Liver (tissue), 8 donors: ENCODE measurements at regions not wholly inside any gene's neighbourhood (a gene's known extent, or its start where the extent isn't known, plus 50 kb on each side); places are given as distances from the start of the nearest gene placed in this dataset.

ENCODE experiments used
- DNase-seq: peaks from one replicate; pipeline ENCODE4 v3.0.0-alpha.2; 2017; ENCODE audit warnings: low spot score
- H3K27ac ChIP-seq, 2 donors: one replicate each; pipeline ENCODE4 v1.7.0; 2013; ENCODE audit warnings: inconsistent platforms in 2 of 2, low read length in 2 of 2, control low read depth in 1 of 2, low read depth in 1 of 2, mild to moderate bottlenecking in 1 of 2
- H3K27me3 ChIP-seq, 4 donors: one replicate each; pipeline versions ENCODE4 v1.6.1 to v1.7.0; 2013; ENCODE audit warnings: low read length in 3 of 4, inconsistent platforms in 1 of 4, mild to moderate bottlenecking in 1 of 4, moderate library complexity in 1 of 4; ENCODE audit not compliant: control insufficient read depth in 4 of 4, insufficient read depth in 4 of 4
- H3K36me3 ChIP-seq, 4 donors: one replicate each; pipeline versions ENCODE4 v1.6.1 to v1.7.0; 2013; ENCODE audit warnings: low read length in 3 of 4, mild to moderate bottlenecking in 3 of 4, low read depth in 1 of 4, moderate library complexity in 1 of 4; ENCODE audit not compliant: control insufficient read depth in 4 of 4, insufficient read depth in 3 of 4
- H3K4me1 ChIP-seq, 4 donors: one replicate each; pipeline versions ENCODE4 v1.6.1 to v1.7.0; 2013; ENCODE audit warnings: low read length in 3 of 4, mild to moderate bottlenecking in 3 of 4, moderate library complexity in 1 of 4; ENCODE audit not compliant: control insufficient read depth in 4 of 4, insufficient read depth in 4 of 4
- H3K4me3 ChIP-seq, 3 donors: one replicate each; pipeline versions ENCODE4 v1.6.1 to v1.7.0; 2013; ENCODE audit warnings: low read length in 3 of 3, control low read depth in 1 of 3, low read depth in 1 of 3, mild to moderate bottlenecking in 1 of 3
- H3K9ac ChIP-seq, 2 donors: one replicate each; pipeline ENCODE4 v1.7.0; 2013; ENCODE audit warnings: low read length in 2 of 2, mild to moderate bottlenecking in 2 of 2, moderate library complexity in 2 of 2, control low read depth in 1 of 2, low read depth in 1 of 2
- H3K9me3 ChIP-seq, 4 donors: one replicate each; pipeline versions ENCODE4 v1.6.1 to v1.7.0; 2013; ENCODE audit warnings: low read length in 3 of 4; ENCODE audit not compliant: control insufficient read depth in 4 of 4
- EGR1 ChIP-seq, 2 donors: IDR thresholded peaks; 2 replicates each; pipeline ENCODE4 v1.6.1; 2016 to 2018; ENCODE audit warnings: antibody characterized with exemption in 2 of 2, low read depth in 2 of 2
- FOXA1 ChIP-seq: IDR thresholded peaks from 2 replicates; pipeline ENCODE4 v1.6.1; 2016; ENCODE audit warnings: antibody characterized with exemption
- FOXA2 ChIP-seq: IDR thresholded peaks from 2 replicates; pipeline ENCODE4 v1.6.1; 2016; ENCODE audit warnings: antibody characterized with exemption
- GABPA ChIP-seq, 2 donors: IDR thresholded peaks in 1 of 2; conservative IDR thresholded peaks in 1 of 2; 2 replicates each; pipeline ENCODE4 v1.6.1; 2016; ENCODE audit warnings: antibody characterized with exemption in 2 of 2, mild to moderate bottlenecking in 1 of 2, moderate library complexity in 1 of 2
- HNF4A ChIP-seq, 2 donors: conservative IDR thresholded peaks; 2 replicates each; pipeline ENCODE4 v1.6.1; 2016; ENCODE audit warnings: antibody characterized with exemption in 2 of 2, mild to moderate bottlenecking in 2 of 2
- HNF4G ChIP-seq: IDR thresholded peaks from 2 replicates; pipeline ENCODE4 v1.6.1; 2016; ENCODE audit warnings: antibody characterized with exemption
- JUND ChIP-seq, 2 donors: IDR thresholded peaks; 2 replicates each; pipeline ENCODE4 v1.6.1; 2016; ENCODE audit warnings: antibody characterized with exemption in 2 of 2
- NR2F2 ChIP-seq: IDR thresholded peaks from 2 replicates; pipeline ENCODE4 v1.6.1; 2016; ENCODE audit warnings: antibody characterized with exemption
- RAD21 ChIP-seq, 2 donors: IDR thresholded peaks; 2 replicates each; pipeline ENCODE4 v1.6.1; 2016; ENCODE audit warnings: antibody characterized with exemption in 2 of 2, mild to moderate bottlenecking in 2 of 2
- RXRA ChIP-seq, 2 donors: IDR thresholded peaks; 2 replicates each; pipeline ENCODE4 v1.6.1; 2017 to 2018; ENCODE audit warnings: antibody characterized with exemption in 2 of 2, mild to moderate bottlenecking in 1 of 2
- SP1 ChIP-seq: IDR thresholded peaks from 2 replicates; pipeline ENCODE4 v1.6.1; 2018; ENCODE audit warnings: antibody characterized with exemption, mild to moderate bottlenecking
- TAF1 ChIP-seq: conservative IDR thresholded peaks from 2 replicates; pipeline ENCODE4 v1.6.1; 2016; ENCODE audit warnings: antibody characterized with exemption, mild to moderate bottlenecking
- YY1 ChIP-seq: IDR thresholded peaks from 2 replicates; pipeline ENCODE4 v1.6.1; 2016; ENCODE audit warnings: antibody characterized with exemption, mild to moderate bottlenecking
- WGBS: extraction: QIAGEN DNeasy Blood & Tissue Kit; methylation state at CpG from one replicate; pipeline ENCODE4 v1.1.7; 2013; 5-methylcytosine and 5-hydroxymethylcytosine counted together
- TF ChIP-seq, protein P1 (sequence below): IDR thresholded peaks from 2 replicates; pipeline ENCODE4 v1.6.1; 2016; ENCODE audit warnings: antibody characterized with exemption
- TF ChIP-seq, protein P2 (sequence below): IDR thresholded peaks from 2 replicates; pipeline ENCODE4 v1.6.1; 2016; ENCODE audit warnings: antibody characterized with exemption
- TF ChIP-seq, protein P3 (sequence below): IDR thresholded peaks from 2 replicates; pipeline ENCODE4 v1.6.1; 2016; ENCODE audit warnings: antibody characterized with exemption, mild to moderate bottlenecking
- TF ChIP-seq, protein P4 (sequence below): IDR thresholded peaks from 2 replicates; pipeline ENCODE4 v1.6.1; 2016; ENCODE audit warnings: antibody characterized with exemption
- TF ChIP-seq, protein P5 (sequence below): fragments of 150-350 bp; IDR thresholded peaks from 2 replicates; pipeline ENCODE4 v1.5.1; 2017; ENCODE audit warnings: improper control_type of control experiment, low read depth, low read length; ENCODE audit not compliant: missing input control
- donor health status: healthy.
- donor health status: healthy.
- donor health status: healthy.
- donor health status: healthy.
- donor health status: healthy.

DNA sequence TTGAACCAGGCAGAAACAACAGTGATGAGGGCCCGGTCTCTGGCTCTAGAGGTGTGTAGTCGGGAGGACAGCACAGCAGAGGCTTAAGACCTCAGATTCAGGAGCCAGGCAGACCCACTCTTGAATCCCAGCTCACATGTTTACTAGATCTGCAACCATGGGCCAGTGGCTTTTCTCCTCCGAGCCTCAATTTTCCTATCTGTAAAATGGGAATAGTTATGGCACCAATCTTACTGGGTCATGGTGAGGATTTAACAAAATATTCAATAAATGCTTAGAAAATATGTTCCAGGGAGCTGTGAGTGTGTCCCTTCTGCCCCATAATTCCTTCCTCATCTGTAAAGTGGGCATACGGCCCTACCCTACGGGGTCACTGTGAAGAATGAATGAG lies 506.9 kb downstream of the SHQ1 start:
- Histone ChIP-seq H3K36me3 (no peaks in the 10 kb centered on the region), H3K27me3 (no peaks in the 10 kb centered on the region), H3K27ac (no peak overlapping the region), H3K4me1 (peaks cover 0 to 3% (median 0%) of the 10 kb centered on the region in 4 donors), H3K9ac (no peak overlapping the region), H3K4me3 (no peak overlapping the region), H3K9me3 (no peaks in the 10 kb centered on the region)
- TF ChIP-seq FOXA1 (no peak), RXRA (IDR thresholded peaks at IDR 0.05) (no peak), HNF4G (no peak), FOXA2 (no peak)
- TF ChIP-seq, protein P1, sequence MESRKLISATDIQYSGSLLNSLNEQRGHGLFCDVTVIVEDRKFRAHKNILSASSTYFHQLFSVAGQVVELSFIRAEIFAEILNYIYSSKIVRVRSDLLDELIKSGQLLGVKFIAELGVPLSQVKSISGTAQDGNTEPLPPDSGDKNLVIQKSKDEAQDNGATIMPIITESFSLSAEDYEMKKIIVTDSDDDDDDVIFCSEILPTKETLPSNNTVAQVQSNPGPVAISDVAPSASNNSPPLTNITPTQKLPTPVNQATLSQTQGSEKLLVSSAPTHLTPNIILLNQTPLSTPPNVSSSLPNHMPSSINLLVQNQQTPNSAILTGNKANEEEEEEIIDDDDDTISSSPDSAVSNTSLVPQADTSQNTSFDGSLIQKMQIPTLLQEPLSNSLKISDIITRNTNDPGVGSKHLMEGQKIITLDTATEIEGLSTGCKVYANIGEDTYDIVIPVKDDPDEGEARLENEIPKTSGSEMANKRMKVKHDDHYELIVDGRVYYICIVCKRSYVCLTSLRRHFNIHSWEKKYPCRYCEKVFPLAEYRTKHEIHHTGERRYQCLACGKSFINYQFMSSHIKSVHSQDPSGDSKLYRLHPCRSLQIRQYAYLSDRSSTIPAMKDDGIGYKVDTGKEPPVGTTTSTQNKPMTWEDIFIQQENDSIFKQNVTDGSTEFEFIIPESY: no peak
- TF ChIP-seq, protein P2, sequence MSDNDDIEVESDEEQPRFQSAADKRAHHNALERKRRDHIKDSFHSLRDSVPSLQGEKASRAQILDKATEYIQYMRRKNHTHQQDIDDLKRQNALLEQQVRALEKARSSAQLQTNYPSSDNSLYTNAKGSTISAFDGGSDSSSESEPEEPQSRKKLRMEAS: no peak
- DNase-seq: no peak
- WGBS: 97% methylated on average over 5 of the region's 5 CpGs

DNA sequence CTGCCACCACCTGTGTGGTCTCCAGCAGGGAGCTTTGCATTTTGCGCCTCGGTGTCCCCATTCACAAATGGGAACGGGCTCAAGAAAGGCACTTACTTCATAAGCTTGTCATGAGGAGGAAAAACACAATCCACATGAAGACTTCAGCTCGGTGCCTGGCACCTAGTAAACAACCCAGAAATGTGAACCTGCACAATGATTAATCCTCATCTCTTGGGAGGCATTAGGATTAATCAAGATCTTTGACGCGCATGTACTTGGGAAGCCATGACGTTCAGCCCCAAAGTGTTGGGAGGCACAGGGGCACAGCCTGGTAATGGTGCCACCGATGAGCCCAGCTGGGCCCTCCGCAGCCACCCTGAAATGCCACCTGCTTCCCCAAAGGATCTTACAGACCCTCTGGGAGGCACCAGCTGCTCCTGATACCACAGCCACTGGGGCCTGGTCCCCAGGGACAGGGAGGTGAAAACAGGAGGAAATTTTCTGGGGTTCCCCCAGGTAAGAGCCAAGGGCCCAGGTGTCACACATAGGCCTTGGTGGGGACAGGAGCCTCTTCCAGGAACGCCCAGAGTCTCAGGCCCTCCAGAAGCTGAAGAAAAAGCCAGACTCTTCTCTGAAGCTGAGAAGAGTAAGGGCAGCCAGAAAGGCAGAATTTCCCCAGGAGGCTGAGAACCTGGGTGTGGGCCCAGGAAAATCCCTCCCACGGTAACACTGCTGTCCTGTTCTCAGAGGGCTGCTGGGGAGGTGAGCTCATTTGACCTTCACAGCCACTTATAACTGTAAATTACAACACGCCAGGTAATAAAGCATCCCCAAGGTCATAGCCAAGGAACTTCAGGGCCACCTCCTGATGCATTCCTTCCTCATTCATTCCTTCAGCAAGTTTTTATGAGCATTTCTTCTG lies 507.5 kb downstream of the SHQ1 start:
- Histone ChIP-seq H3K4me1 (peaks cover 0 to 3% (median 0%) of the 10 kb centered on the region in 4 donors), H3K27ac (no peak overlapping the region), H3K9me3 (no peaks in the 10 kb centered on the region), H3K9ac (no peak overlapping the region), H3K27me3 (no peaks in the 10 kb centered on the region), H3K4me3 (no peak overlapping the region), H3K36me3 (no peaks in the 10 kb centered on the region)
- no peak for DNase-seq
- WGBS: 95% methylated on average over 12 of the region's 12 CpGs
- TF ChIP-seq, protein P3, sequence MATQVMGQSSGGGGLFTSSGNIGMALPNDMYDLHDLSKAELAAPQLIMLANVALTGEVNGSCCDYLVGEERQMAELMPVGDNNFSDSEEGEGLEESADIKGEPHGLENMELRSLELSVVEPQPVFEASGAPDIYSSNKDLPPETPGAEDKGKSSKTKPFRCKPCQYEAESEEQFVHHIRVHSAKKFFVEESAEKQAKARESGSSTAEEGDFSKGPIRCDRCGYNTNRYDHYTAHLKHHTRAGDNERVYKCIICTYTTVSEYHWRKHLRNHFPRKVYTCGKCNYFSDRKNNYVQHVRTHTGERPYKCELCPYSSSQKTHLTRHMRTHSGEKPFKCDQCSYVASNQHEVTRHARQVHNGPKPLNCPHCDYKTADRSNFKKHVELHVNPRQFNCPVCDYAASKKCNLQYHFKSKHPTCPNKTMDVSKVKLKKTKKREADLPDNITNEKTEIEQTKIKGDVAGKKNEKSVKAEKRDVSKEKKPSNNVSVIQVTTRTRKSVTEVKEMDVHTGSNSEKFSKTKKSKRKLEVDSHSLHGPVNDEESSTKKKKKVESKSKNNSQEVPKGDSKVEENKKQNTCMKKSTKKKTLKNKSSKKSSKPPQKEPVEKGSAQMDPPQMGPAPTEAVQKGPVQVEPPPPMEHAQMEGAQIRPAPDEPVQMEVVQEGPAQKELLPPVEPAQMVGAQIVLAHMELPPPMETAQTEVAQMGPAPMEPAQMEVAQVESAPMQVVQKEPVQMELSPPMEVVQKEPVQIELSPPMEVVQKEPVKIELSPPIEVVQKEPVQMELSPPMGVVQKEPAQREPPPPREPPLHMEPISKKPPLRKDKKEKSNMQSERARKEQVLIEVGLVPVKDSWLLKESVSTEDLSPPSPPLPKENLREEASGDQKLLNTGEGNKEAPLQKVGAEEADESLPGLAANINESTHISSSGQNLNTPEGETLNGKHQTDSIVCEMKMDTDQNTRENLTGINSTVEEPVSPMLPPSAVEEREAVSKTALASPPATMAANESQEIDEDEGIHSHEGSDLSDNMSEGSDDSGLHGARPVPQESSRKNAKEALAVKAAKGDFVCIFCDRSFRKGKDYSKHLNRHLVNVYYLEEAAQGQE: no peak
- TF ChIP-seq FOXA1: no peak
- no peak for TF ChIP-seq YY1
- TF ChIP-seq SP1: no peak
- no peak for TF ChIP-seq GABPA (IDR thresholded peaks at IDR 0.05 in 1 of 2, conservative IDR thresholded peaks at IDR 0.05 in 1 of 2)
- no peak for TF ChIP-seq RAD21 (IDR thresholded peaks at IDR 0.05)
- TF ChIP-seq FOXA2: no peak
- TF ChIP-seq, protein P4, sequence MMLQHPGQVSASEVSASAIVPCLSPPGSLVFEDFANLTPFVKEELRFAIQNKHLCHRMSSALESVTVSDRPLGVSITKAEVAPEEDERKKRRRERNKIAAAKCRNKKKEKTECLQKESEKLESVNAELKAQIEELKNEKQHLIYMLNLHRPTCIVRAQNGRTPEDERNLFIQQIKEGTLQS: no peak
- TF ChIP-seq, protein P2: no peak
- TF ChIP-seq, protein P5, sequence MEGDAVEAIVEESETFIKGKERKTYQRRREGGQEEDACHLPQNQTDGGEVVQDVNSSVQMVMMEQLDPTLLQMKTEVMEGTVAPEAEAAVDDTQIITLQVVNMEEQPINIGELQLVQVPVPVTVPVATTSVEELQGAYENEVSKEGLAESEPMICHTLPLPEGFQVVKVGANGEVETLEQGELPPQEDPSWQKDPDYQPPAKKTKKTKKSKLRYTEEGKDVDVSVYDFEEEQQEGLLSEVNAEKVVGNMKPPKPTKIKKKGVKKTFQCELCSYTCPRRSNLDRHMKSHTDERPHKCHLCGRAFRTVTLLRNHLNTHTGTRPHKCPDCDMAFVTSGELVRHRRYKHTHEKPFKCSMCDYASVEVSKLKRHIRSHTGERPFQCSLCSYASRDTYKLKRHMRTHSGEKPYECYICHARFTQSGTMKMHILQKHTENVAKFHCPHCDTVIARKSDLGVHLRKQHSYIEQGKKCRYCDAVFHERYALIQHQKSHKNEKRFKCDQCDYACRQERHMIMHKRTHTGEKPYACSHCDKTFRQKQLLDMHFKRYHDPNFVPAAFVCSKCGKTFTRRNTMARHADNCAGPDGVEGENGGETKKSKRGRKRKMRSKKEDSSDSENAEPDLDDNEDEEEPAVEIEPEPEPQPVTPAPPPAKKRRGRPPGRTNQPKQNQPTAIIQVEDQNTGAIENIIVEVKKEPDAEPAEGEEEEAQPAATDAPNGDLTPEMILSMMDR: no peak
- TF ChIP-seq TAF1: no peak
- TF ChIP-seq JUND (IDR thresholded peaks at IDR 0.05): no peak
- no peak for TF ChIP-seq NR2F2
- TF ChIP-seq EGR1 (IDR thresholded peaks at IDR 0.05; ENCODE audit: low read depth in 2 of 2): no peak
- no peak for TF ChIP-seq HNF4G
- no peak for TF ChIP-seq HNF4A (conservative IDR thresholded peaks at IDR 0.05)
- TF ChIP-seq, protein P1: no peak
- no peak for TF ChIP-seq RXRA (IDR thresholded peaks at IDR 0.05)
